SK-N-SH (cell line): ENCODE measurements at regions not wholly inside any gene's neighbourhood (a gene's known extent, or its start where the extent isn't known, plus 50 kb on each side); places are given as distances from the start of the nearest gene placed in this dataset.

Experiments
- CTCF ChIA-PET: fragments of 300-600, 350-600 bp; formaldehyde crosslinking; extraction: SDS; loops from one replicate; lab custom pipeline; 2021; lab: Yijun Ruan, JAX
- POLR2A ChIA-PET: fragments of 350-600 bp; sonication (Branson Sonifier 250); formaldehyde crosslinking; extraction: SDS; loops from one replicate; lab custom pipeline; 2020; ENCODE audit warnings: antibody characterized with exemption, inconsistent platforms; lab: Yijun Ruan, JAX
- DNase-seq: peaks from one replicate; pipeline ENCODE4 v3.0.0; 2012
- H2AFZ ChIP-seq: fragments of 200-600 bp; sonication (generic); 2 replicates; pipeline ENCODE4 v1.8.1; 2016; ENCODE audit warnings: antibody characterized with exemption, mild to moderate bottlenecking, low read depth
- H3F3A ChIP-seq: fragments of 200-600 bp; sonication (generic); replicated peaks from 2 replicates; pipeline ENCODE3; 2016; ENCODE audit warnings: antibody characterized with exemption, mild to moderate bottlenecking; ENCODE audit not compliant: insufficient read depth
- H3K27ac ChIP-seq, 2 experiments: fragments of 200-500 bp in 1 of 2; fragments of 200-600 bp in 1 of 2; sonication (Bioruptor generic) in 1 of 2; sonication (generic), shearing (Covaris generic) in 1 of 2; 2 replicates each; pipeline versions ENCODE4 v1.5.1 to v1.6.1; 2014 to 2016; ENCODE audit warnings: low read depth in 2 of 2, inconsistent platforms in 1 of 2, low read length in 1 of 2, mild to moderate bottlenecking in 1 of 2, mixed read lengths in 1 of 2
- H3K27me3 ChIP-seq: fragments of 200-600 bp; sonication (generic), shearing (Covaris generic); 2 replicates; pipeline ENCODE4 v1.6.1; 2016; ENCODE audit warnings: mixed run types; ENCODE audit not compliant: insufficient read depth
- H3K36me3 ChIP-seq, 2 experiments: fragments of 200-500 bp in 1 of 2; fragments of 200-600 bp in 1 of 2; sonication (Bioruptor generic) in 1 of 2; sonication (generic) in 1 of 2; replicated peaks in 1 of 2; 2 replicates each; pipeline versions ENCODE3 to v1.5.1; 2014 to 2016; ENCODE audit warnings: low read length in 1 of 2, mild to moderate bottlenecking in 1 of 2; ENCODE audit not compliant: insufficient read depth in 2 of 2, control insufficient read depth in 1 of 2
- H3K4me1 ChIP-seq, 2 experiments: fragments of 200-500 bp in 1 of 2; fragments of 200-600 bp in 1 of 2; sonication (Bioruptor generic) in 1 of 2; sonication (generic), shearing (Covaris generic) in 1 of 2; 2 replicates each; pipeline versions ENCODE4 v1.5.1 to v1.6.1; 2014 to 2016; ENCODE audit warnings: low read depth in 1 of 2, low read length in 1 of 2, mixed run types in 1 of 2; ENCODE audit not compliant: insufficient read depth in 2 of 2, control insufficient read depth in 1 of 2
- H3K4me2 ChIP-seq: fragments of 200-600 bp; sonication (generic), shearing (Covaris generic); 2 replicates; pipeline ENCODE4 v1.6.1; 2017; ENCODE audit warnings: mixed run types
- H3K4me3 ChIP-seq, 2 experiments: fragments of 200-500 bp in 1 of 2; fragments of 200-600 bp in 1 of 2; sonication (Bioruptor generic) in 1 of 2; sonication (generic), shearing (Covaris generic) in 1 of 2; 2 replicates each; pipeline versions ENCODE4 v1.5.1 to v1.8.1; 2014 to 2016; ENCODE audit warnings: low read depth in 2 of 2, inconsistent platforms in 1 of 2, low read length in 1 of 2, mild to moderate bottlenecking in 1 of 2, mixed read lengths in 1 of 2, moderate library complexity in 1 of 2
- H3K79me2 ChIP-seq: fragments of 200-600 bp; sonication (generic); 2 replicates; pipeline ENCODE4 v1.8.1; 2017; ENCODE audit warnings: mild to moderate bottlenecking; ENCODE audit not compliant: insufficient read depth
- H3K9ac ChIP-seq: fragments of 200-600 bp; sonication (generic); 2 replicates; pipeline ENCODE4 v1.6.1; 2017; ENCODE audit warnings: mixed run types
- H3K9me2 ChIP-seq: fragments of 200-600 bp; sonication (generic); 2 replicates; pipeline ENCODE4 v1.6.1; 2017; ENCODE audit warnings: mixed run types
- H3K9me3 ChIP-seq: fragments of 200-600 bp; sonication (generic); 2 replicates; pipeline ENCODE4 v1.6.1; 2017; ENCODE audit warnings: mixed run types, mild to moderate bottlenecking, moderate library complexity
- H4K20me1 ChIP-seq: fragments of 200-600 bp; sonication (generic); 2 replicates; pipeline ENCODE4 v1.6.1; 2017; ENCODE audit warnings: mild to moderate bottlenecking, mixed run types; ENCODE audit not compliant: insufficient read depth
- CHD2 ChIP-seq: fragments of 150-350 bp; IDR thresholded peaks from 2 replicates; pipeline ENCODE4 v1.6.1; 2018; ENCODE audit warnings: low read length; ENCODE audit not compliant: partially characterized antibody
- EZH2phosphoT487 ChIP-seq: fragments of 200-600 bp; sonication (generic); IDR thresholded peaks from 2 replicates; pipeline ENCODE4 v1.6.1; 2017; ENCODE audit warnings: low read depth, mixed run types, mild to moderate bottlenecking, antibody characterized with exemption, moderate library complexity, borderline replicate concordance
- GABPA ChIP-seq: IDR thresholded peaks from 2 replicates; pipeline ENCODE4 v1.4.0; 2012; ENCODE audit warnings: low read depth, mild to moderate bottlenecking
- GATA2 ChIP-seq: sonication (generic); formaldehyde crosslinking; IDR thresholded peaks from 2 replicates; pipeline ENCODE4 v1.5.0; 2020; ENCODE audit warnings: mild to moderate bottlenecking, missing genetic modification reagents
- JUND ChIP-seq: IDR thresholded peaks from 2 replicates; pipeline ENCODE4 v1.4.0; 2012
- MEF2A ChIP-seq: IDR thresholded peaks from 2 replicates; pipeline ENCODE4 v1.4.0; 2012; ENCODE audit warnings: low read depth, borderline replicate concordance
- NFIC ChIP-seq: IDR thresholded peaks from 2 replicates; pipeline ENCODE4 v1.4.0; 2012; ENCODE audit warnings: borderline replicate concordance
- NRF1 ChIP-seq: IDR thresholded peaks from 2 replicates; pipeline ENCODE4 v1.6.1; 2012; ENCODE audit warnings: low read depth, mild to moderate bottlenecking, low read length
- POLR2AphosphoS5 ChIP-seq: IDR thresholded peaks from 2 replicates; pipeline ENCODE4 v1.6.1; 2012; ENCODE audit warnings: low read depth, low read length
- RCOR1 ChIP-seq: fragments of 150-350 bp; IDR thresholded peaks from 2 replicates; pipeline ENCODE4 v1.6.1; 2017; ENCODE audit warnings: antibody characterized with exemption, low read length
- RXRA ChIP-seq: IDR thresholded peaks from 2 replicates; pipeline ENCODE4 v1.4.0; 2012; ENCODE audit warnings: low read depth, mild to moderate bottlenecking, borderline replicate concordance
- SMC3 ChIP-seq: IDR thresholded peaks from 2 replicates; pipeline ENCODE4 v1.6.1; 2012; ENCODE audit warnings: low read depth, low read length, improper control_type of control experiment
- TCF12 ChIP-seq: IDR thresholded peaks from 2 replicates; pipeline ENCODE4 v1.4.0; 2012
- TEAD4 ChIP-seq: IDR thresholded peaks from 2 replicates; pipeline ENCODE4 v1.4.0; 2012; ENCODE audit warnings: mild to moderate bottlenecking, borderline replicate concordance; ENCODE audit not compliant: insufficient read depth
- WGBS: methylation state at CpG from one replicate; pipeline ENCODE4 v1.1.6; 2017; ENCODE audit warnings: low lambda C conversion rate; 5-methylcytosine and 5-hydroxymethylcytosine counted together
- TF ChIP-seq, protein P1 (sequence below): fragments of 150-350 bp; IDR thresholded peaks from 2 replicates; pipeline ENCODE4 v1.6.1; 2017; ENCODE audit warnings: antibody characterized with exemption, low read length, low read depth, borderline replicate concordance
- TF ChIP-seq, protein P2 (sequence below): fragments of 200-600 bp; sonication (generic); IDR thresholded peaks from 2 replicates; pipeline ENCODE4 v1.6.1; 2017; ENCODE audit warnings: antibody characterized with exemption, mild to moderate bottlenecking, moderate library complexity
- TF ChIP-seq, protein P3 (sequence below): IDR thresholded peaks from 2 replicates; pipeline ENCODE4 v1.4.0; 2012; ENCODE audit warnings: low read depth, borderline replicate concordance

DNA sequence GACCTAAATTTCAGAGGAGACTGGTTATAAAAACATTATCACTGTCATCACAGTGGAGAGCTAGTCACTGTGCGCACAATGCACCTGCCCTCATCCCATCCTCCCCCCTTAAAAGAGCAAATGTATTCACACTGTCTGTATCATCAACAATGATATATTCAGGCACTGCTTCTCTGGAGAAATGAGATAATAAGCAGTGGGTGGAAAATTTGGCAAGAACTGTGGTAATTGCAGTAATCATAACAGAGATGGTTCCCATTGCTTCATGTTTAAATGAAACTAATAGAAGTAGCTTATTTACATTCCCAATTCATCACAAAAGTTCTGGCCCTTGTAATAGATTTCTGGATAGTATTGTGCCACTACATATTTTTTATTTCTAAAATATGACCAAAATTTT, 867.4 kb upstream of the ADGRL2 start:
- no peaks in the 10 kb centered on the region for H3K4me1 ChIP-seq
- no peaks in the 10 kb centered on the region for H4K20me1 ChIP-seq
- no peak overlapping the region for H3K4me2 ChIP-seq
- DNase-seq, result no peak
- H3K9me3 ChIP-seq, result 0 out of 2 replicates have a peak, but pooled peaks cover 10% of the 10 kb centered on the region
- no peaks in the 10 kb centered on the region for H3K36me3 ChIP-seq
- H3K27ac ChIP-seq, result no peak overlapping the region
- WGBS, result 88% methylated on average over 1 of the region's 1 CpG
- H3K9ac ChIP-seq, result no peak overlapping the region
- no peaks in the 10 kb centered on the region for H3K9me2 ChIP-seq
- no peak overlapping the region for H3K4me3 ChIP-seq
- H3F3A ChIP-seq, result no peaks in the 10 kb centered on the region
- TF ChIP-seq, protein P1, sequence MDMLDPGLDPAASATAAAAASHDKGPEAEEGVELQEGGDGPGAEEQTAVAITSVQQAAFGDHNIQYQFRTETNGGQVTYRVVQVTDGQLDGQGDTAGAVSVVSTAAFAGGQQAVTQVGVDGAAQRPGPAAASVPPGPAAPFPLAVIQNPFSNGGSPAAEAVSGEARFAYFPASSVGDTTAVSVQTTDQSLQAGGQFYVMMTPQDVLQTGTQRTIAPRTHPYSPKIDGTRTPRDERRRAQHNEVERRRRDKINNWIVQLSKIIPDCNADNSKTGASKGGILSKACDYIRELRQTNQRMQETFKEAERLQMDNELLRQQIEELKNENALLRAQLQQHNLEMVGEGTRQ, result no peak
- TF ChIP-seq, protein P2, sequence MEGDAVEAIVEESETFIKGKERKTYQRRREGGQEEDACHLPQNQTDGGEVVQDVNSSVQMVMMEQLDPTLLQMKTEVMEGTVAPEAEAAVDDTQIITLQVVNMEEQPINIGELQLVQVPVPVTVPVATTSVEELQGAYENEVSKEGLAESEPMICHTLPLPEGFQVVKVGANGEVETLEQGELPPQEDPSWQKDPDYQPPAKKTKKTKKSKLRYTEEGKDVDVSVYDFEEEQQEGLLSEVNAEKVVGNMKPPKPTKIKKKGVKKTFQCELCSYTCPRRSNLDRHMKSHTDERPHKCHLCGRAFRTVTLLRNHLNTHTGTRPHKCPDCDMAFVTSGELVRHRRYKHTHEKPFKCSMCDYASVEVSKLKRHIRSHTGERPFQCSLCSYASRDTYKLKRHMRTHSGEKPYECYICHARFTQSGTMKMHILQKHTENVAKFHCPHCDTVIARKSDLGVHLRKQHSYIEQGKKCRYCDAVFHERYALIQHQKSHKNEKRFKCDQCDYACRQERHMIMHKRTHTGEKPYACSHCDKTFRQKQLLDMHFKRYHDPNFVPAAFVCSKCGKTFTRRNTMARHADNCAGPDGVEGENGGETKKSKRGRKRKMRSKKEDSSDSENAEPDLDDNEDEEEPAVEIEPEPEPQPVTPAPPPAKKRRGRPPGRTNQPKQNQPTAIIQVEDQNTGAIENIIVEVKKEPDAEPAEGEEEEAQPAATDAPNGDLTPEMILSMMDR, result no peak
- TF ChIP-seq SMC3 (no peak), RCOR1 (no peak), TCF12 (no peak), JUND (no peak), MEF2A (no peak), NRF1 (no peak), NFIC (no peak), EZH2phosphoT487 (no peak), GATA2 (CRISPR knock-in tag) (no peak), TEAD4 (no peak), RXRA (no peak), CHD2 (no peak), POLR2AphosphoS5 (no peak), GABPA (no peak)
- TF ChIP-seq, protein P3, sequence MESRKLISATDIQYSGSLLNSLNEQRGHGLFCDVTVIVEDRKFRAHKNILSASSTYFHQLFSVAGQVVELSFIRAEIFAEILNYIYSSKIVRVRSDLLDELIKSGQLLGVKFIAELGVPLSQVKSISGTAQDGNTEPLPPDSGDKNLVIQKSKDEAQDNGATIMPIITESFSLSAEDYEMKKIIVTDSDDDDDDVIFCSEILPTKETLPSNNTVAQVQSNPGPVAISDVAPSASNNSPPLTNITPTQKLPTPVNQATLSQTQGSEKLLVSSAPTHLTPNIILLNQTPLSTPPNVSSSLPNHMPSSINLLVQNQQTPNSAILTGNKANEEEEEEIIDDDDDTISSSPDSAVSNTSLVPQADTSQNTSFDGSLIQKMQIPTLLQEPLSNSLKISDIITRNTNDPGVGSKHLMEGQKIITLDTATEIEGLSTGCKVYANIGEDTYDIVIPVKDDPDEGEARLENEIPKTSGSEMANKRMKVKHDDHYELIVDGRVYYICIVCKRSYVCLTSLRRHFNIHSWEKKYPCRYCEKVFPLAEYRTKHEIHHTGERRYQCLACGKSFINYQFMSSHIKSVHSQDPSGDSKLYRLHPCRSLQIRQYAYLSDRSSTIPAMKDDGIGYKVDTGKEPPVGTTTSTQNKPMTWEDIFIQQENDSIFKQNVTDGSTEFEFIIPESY, result no peak
- ChIA-PET POLR2A (no interaction called here), CTCF (no interaction called here)
- no peaks in the 10 kb centered on the region for H3K79me2 ChIP-seq
- no peaks in the 10 kb centered on the region for H3K27me3 ChIP-seq
- H2AFZ ChIP-seq, result no peak overlapping the region
